Neural progenitor cell (in vitro differentiated cells): ENCODE measurements at regions not wholly inside any gene's neighbourhood (a gene's known extent, or its start where the extent isn't known, plus 50 kb on each side); places are given as distances from the start of the nearest gene placed in this dataset.

Experiments used
- DNase-seq: peaks from one replicate; pipeline ENCODE4 v3.0.0-alpha.2; 2016; ENCODE audit warnings: low spot score
- H2AFZ ChIP-seq: fragments of 200-600 bp; sonication (generic); replicated peaks from 2 replicates; pipeline ENCODE4 v1.6.1; 2016; ENCODE audit warnings: antibody characterized with exemption
- H3F3A ChIP-seq: fragments of 200-600 bp; sonication (generic); 2 replicates; pipeline ENCODE4 v1.6.1; 2016; ENCODE audit warnings: antibody characterized with exemption, low read depth
- H3K27ac ChIP-seq: fragments of 200-600 bp; sonication (generic); 2 replicates; pipeline ENCODE4 v1.5.1; 2016; ENCODE audit warnings: mild to moderate bottlenecking
- H3K27me3 ChIP-seq: fragments of 200-600 bp; sonication (generic); 2 replicates; pipeline ENCODE4 v1.6.1; 2016; ENCODE audit warnings: mild to moderate bottlenecking, moderate library complexity
- H3K36me3 ChIP-seq: fragments of 200-600 bp; sonication (generic); 2 replicates; pipeline ENCODE4 v1.5.1; 2016
- H3K4me1 ChIP-seq: fragments of 200-600 bp; sonication (generic); 2 replicates; pipeline ENCODE4 v1.6.1; 2016; ENCODE audit warnings: mixed run types
- H3K4me2 ChIP-seq: fragments of 200-600 bp; sonication (generic); 2 replicates; pipeline ENCODE4 v1.6.1; 2016
- H3K4me3 ChIP-seq: fragments of 200-600 bp; sonication (generic); 2 replicates; pipeline ENCODE4 v1.5.1; 2016
- H3K79me2 ChIP-seq: fragments of 200-600 bp; sonication (generic); 2 replicates; pipeline ENCODE4 v1.6.1; 2016; ENCODE audit warnings: low read depth
- H3K9ac ChIP-seq: fragments of 200-600 bp; sonication (generic); 2 replicates; pipeline ENCODE4 v1.6.1; 2016
- H3K9me3 ChIP-seq: fragments of 200-600 bp; sonication (generic); 2 replicates; pipeline ENCODE4 v1.5.1; 2016; ENCODE audit warnings: low read depth
- H4K20me1 ChIP-seq: fragments of 200-600 bp; sonication (generic); 2 replicates; pipeline ENCODE4 v1.6.1; 2016; ENCODE audit warnings: low read depth
- H3K27ac Mint-ChIP-seq: 3 replicates; pipeline ENCODE4 v1.8.0; 2021; ENCODE audit warnings: mixed read lengths
- H3K27me3 Mint-ChIP-seq: 2 replicates; pipeline ENCODE4 v1.8.0; 2022; ENCODE audit warnings: low read depth, mild to moderate bottlenecking, inconsistent platforms, moderate library complexity, mixed read lengths; ENCODE audit not compliant: insufficient read depth
- H3K36me3 Mint-ChIP-seq: 3 replicates; pipeline ENCODE4 v1.8.0; 2021; ENCODE audit warnings: mixed read lengths
- H3K4me1 Mint-ChIP-seq: 3 replicates; pipeline ENCODE4 v1.8.0; 2021; ENCODE audit warnings: mixed read lengths
- H3K4me3 Mint-ChIP-seq: 3 replicates; pipeline ENCODE4 v1.8.0; 2021; ENCODE audit warnings: mild to moderate bottlenecking, moderate library complexity, mixed read lengths
- H3K9me3 Mint-ChIP-seq: 3 replicates; pipeline ENCODE4 v1.8.0; 2020; ENCODE audit warnings: mixed read lengths
- EZH2 ChIP-seq: fragments of 200-600 bp; sonication (generic); IDR thresholded peaks from 2 replicates; pipeline ENCODE4 v1.6.1; 2017; ENCODE audit warnings: antibody characterized with exemption, mild to moderate bottlenecking, moderate library complexity
- EZH2phosphoT487 ChIP-seq: fragments of 200-600 bp; sonication (generic); IDR thresholded peaks from 2 replicates; pipeline ENCODE4 v1.6.1; 2017; ENCODE audit warnings: antibody characterized with exemption
- TF ChIP-seq, protein P1 (sequence below): fragments of 200-600 bp; sonication (generic); IDR thresholded peaks from 2 replicates; pipeline ENCODE4 v1.5.1; 2017; ENCODE audit warnings: antibody characterized with exemption, mild to moderate bottlenecking

DNA sequence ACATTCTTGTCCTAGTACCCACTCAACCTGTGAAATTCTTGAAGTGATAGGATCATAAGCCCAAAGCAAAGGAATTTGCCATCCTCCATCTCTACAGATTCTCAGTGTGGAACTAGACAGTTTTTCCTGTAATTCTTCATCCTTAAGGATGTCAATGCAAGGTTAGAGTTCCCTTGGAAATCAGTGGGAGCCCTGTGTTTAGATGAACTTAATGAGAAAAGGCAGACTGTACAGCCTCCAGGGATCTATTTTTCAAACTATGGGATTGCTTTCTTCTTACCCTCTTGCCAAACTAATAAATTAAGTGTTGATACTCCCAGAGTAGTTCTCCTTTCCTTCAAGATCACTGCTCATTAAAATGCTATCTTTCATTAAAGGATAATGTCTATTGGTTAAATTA, 78.1 kb upstream of the OLFM3 start:
- Histone ChIP-seq H3K27ac (no peak overlapping the region), H3K79me2 (no peaks in the 10 kb centered on the region), H3K4me1 (no peaks in the 10 kb centered on the region), H3F3A (no peaks in the 10 kb centered on the region), H3K27me3 (no peaks in the 10 kb centered on the region), H3K4me2 (no peak overlapping the region), H3K4me3 (no peak overlapping the region), H3K9me3 (no peaks in the 10 kb centered on the region), H4K20me1 (no peaks in the 10 kb centered on the region), H3K9ac (no peak overlapping the region), H3K36me3 (no peaks in the 10 kb centered on the region), H2AFZ (no peak overlapping the region)
- H3K36me3 Mint-ChIP-seq, result no peaks in the 10 kb centered on the region
- no peaks in the 10 kb centered on the region for H3K9me3 Mint-ChIP-seq
- no peak overlapping the region for H3K4me3 Mint-ChIP-seq
- no peak overlapping the region for H3K27ac Mint-ChIP-seq
- no peaks in the 10 kb centered on the region for H3K4me1 Mint-ChIP-seq
- no peak for DNase-seq
- H3K27me3 Mint-ChIP-seq, result no peaks in the 10 kb centered on the region
- TF ChIP-seq EZH2 (no peak), EZH2phosphoT487 (no peak)
- TF ChIP-seq, protein P1, sequence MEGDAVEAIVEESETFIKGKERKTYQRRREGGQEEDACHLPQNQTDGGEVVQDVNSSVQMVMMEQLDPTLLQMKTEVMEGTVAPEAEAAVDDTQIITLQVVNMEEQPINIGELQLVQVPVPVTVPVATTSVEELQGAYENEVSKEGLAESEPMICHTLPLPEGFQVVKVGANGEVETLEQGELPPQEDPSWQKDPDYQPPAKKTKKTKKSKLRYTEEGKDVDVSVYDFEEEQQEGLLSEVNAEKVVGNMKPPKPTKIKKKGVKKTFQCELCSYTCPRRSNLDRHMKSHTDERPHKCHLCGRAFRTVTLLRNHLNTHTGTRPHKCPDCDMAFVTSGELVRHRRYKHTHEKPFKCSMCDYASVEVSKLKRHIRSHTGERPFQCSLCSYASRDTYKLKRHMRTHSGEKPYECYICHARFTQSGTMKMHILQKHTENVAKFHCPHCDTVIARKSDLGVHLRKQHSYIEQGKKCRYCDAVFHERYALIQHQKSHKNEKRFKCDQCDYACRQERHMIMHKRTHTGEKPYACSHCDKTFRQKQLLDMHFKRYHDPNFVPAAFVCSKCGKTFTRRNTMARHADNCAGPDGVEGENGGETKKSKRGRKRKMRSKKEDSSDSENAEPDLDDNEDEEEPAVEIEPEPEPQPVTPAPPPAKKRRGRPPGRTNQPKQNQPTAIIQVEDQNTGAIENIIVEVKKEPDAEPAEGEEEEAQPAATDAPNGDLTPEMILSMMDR, result no peak

DNA sequence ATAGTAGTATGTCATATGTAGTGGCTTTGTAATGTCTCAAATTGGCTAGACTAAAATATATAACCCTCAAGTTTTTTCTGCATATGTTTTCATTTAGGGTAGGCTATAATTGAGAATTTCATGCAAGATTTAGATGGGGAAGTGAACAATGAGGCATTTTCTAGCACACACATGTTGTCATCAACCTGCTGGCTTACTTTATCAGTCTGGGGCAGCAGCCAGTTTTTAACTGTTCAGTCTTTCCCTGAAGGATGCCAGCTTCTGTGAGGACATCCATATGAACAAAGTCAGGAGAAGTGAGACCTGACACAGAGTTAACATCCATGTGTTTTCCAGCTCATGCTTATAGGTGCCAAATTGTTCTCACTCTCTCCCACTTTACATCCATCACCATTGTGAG, 74.7 kb upstream of the OLFM3 start:
- no peak overlapping the region for H3K4me2 ChIP-seq
- Mint-ChIP-seq H3K27me3 (no peaks in the 10 kb centered on the region), H3K9me3 (no peaks in the 10 kb centered on the region), H3K4me3 (no peak overlapping the region), H3K36me3 (no peaks in the 10 kb centered on the region), H3K27ac (no peak overlapping the region), H3K4me1 (no peaks in the 10 kb centered on the region)
- H2AFZ ChIP-seq, result no peak overlapping the region
- no peaks in the 10 kb centered on the region for H3K79me2 ChIP-seq
- H4K20me1 ChIP-seq, result no peaks in the 10 kb centered on the region
- TF ChIP-seq, protein P1, result no peak
- no peak for TF ChIP-seq EZH2
- TF ChIP-seq EZH2phosphoT487, result no peak
- no peaks in the 10 kb centered on the region for H3K36me3 ChIP-seq
- H3K27me3 ChIP-seq, result no peaks in the 10 kb centered on the region
- no peak overlapping the region for H3K27ac ChIP-seq
- H3K4me3 ChIP-seq, result no peak overlapping the region
- H3F3A ChIP-seq, result no peaks in the 10 kb centered on the region
- DNase-seq, result no peak
- no peaks in the 10 kb centered on the region for H3K4me1 ChIP-seq
- H3K9ac ChIP-seq, result no peak overlapping the region
- no peaks in the 10 kb centered on the region for H3K9me3 ChIP-seq

DNA sequence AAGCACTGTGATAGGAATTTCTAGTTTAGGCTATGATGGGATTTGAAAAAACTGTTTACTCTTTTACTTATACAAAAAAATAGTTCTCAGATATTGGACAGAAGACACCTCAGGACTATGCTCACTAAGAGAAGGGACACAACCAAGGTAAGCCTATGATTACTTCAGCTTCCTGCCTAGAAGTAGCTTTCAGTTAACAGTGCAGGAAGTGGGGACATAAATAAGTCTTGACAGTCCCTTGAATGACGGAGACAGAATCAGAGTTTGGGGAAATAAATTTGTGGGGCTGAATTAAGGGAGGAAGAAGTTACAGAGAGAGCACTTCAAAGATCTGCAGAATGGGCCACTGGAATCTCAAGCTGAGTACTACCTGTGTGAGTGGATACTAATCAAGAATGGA, 53.8 kb upstream of the OLFM3 start:
- no peaks in the 10 kb centered on the region for H3K79me2 ChIP-seq
- H3K27ac ChIP-seq, result no peak overlapping the region
- no peaks in the 10 kb centered on the region for H3K27me3 ChIP-seq
- H2AFZ ChIP-seq, result no peak overlapping the region
- Mint-ChIP-seq H3K36me3 (no peaks in the 10 kb centered on the region), H3K4me3 (no peak overlapping the region), H3K27ac (no peak overlapping the region), H3K27me3 (no peaks in the 10 kb centered on the region), H3K9me3 (no peaks in the 10 kb centered on the region), H3K4me1 (no peaks in the 10 kb centered on the region)
- no peak for DNase-seq
- no peak overlapping the region for H3K4me3 ChIP-seq
- H3K9ac ChIP-seq, result no peak overlapping the region
- no peak overlapping the region for H3K4me2 ChIP-seq
- H3F3A ChIP-seq, result no peaks in the 10 kb centered on the region
- H3K36me3 ChIP-seq, result no peaks in the 10 kb centered on the region
- no peaks in the 10 kb centered on the region for H3K9me3 ChIP-seq
- no peaks in the 10 kb centered on the region for H4K20me1 ChIP-seq
- H3K4me1 ChIP-seq, result no peaks in the 10 kb centered on the region
- TF ChIP-seq EZH2 (no peak), EZH2phosphoT487 (no peak)
- TF ChIP-seq, protein P1, result no peak

DNA sequence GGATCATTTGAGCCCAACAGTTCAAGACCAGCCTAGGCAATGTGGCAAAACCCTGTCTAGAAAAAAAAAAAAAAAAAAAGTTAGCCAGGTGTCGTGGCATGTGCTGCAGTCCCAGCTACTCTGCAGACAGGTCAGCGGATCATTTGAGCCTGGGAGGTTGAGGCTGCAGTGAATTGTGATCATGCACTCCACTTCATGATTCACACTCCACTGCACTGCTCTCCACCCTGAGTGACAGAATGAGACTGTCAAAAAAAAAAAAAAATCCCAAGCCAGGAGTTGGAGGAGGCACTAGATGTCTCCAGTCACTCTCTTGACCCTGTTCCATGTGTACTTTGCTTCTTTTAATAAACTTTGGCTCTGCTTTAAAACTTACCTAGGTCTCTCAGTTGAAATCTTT, 51.0 kb upstream of the OLFM3 start:
- TF ChIP-seq EZH2 (no peak), EZH2phosphoT487 (no peak)
- TF ChIP-seq, protein P1, result no peak
- no peaks in the 10 kb centered on the region for H3K36me3 Mint-ChIP-seq

More for the DNA sequence above, 51.0 kb upstream of the OLFM3 start:
- Histone ChIP-seq H3K9me3 (no peaks in the 10 kb centered on the region), H3K27ac (no peak overlapping the region), H3K9ac (no peak overlapping the region), H2AFZ (no peak overlapping the region), H3K79me2 (no peaks in the 10 kb centered on the region), H3K36me3 (no peaks in the 10 kb centered on the region), H3K27me3 (no peaks in the 10 kb centered on the region), H3K4me2 (no peak overlapping the region), H4K20me1 (no peaks in the 10 kb centered on the region), H3K4me3 (no peak overlapping the region), H3K4me1 (no peaks in the 10 kb centered on the region), H3F3A (no peaks in the 10 kb centered on the region)
- no peaks in the 10 kb centered on the region for H3K4me1 Mint-ChIP-seq
- no peaks in the 10 kb centered on the region for H3K9me3 Mint-ChIP-seq
- no peak overlapping the region for H3K27ac Mint-ChIP-seq
- DNase-seq, result no peak
- no peaks in the 10 kb centered on the region for H3K27me3 Mint-ChIP-seq
- no peak overlapping the region for H3K4me3 Mint-ChIP-seq
